Erythroblast (primary cell): ENCODE measurements at regions not wholly inside any gene's neighbourhood (a gene's known extent, or its start where the extent isn't known, plus 50 kb on each side); places are given as distances from the start of the nearest gene placed in this dataset.

Experiments used
- GATA1 ChIP-seq: IDR thresholded peaks from 2 replicates; pipeline ENCODE4 v1.6.1; 2011; ENCODE audit warnings: low read depth, mild to moderate bottlenecking, control low read depth, low read length, moderate library complexity
- POLR2A ChIP-seq: IDR thresholded peaks from 2 replicates; pipeline ENCODE4 v1.6.1; 2011; ENCODE audit warnings: mild to moderate bottlenecking, low read length

DNA sequence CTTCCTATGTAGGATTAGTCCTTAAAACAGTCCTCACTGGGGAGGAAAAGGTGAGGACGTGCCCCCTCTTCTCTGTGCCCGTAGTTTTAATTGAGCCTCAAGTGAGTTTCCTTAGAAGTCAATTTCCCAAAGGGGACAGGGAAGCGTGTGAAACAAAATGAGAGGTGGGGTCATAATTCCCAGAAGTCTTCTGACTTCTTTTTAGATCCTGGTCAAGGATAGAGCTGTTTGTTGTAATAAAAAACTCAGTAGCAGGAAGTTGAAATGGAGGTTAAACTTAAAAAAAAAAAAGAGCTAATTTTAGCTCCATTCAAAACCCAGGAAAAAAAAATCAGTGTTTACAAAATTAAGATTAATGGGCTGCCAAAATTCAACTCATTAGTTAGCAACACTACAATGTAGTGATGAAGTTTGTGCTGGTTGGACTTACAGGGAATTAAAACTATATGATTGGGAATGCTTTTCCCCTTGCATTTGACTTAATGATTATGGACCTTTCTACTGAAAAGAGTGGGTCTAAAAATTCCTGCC is 158.3 kb upstream of the MEF2C start:
- TF ChIP-seq POLR2A (no peak), GATA1 (no peak)
